A549 (cell line): ENCODE measurements at regions not wholly inside any gene's neighbourhood (a gene's known extent, or its start where the extent isn't known, plus 50 kb on each side); places are given as distances from the start of the nearest gene placed in this dataset.
"Not testable (repeated sequence)": the region's sequence is repeated elsewhere in the genome, so short reads cannot be mapped to it uniquely, and the experiment has no call there.

Experiments
- ATAC-seq, 2 experiments: fragments of 200-7000 bp in 1 of 2; fragments of >200 bp in 1 of 2; cut with Nextera tagmentation in 1 of 2; cut with Tn5 transposase in 1 of 2; 3 replicates each; pipeline versions ENCODE4 v1.8.0 to v1.9.1; 2018 to 2020; ENCODE audit warnings: mild to moderate bottlenecking in 1 of 2, moderate library complexity in 1 of 2
- CTCF ChIA-PET: fragments of 300-600 bp; sonication (Branson Sonifier 250); formaldehyde crosslinking; extraction: SDS; loops from one replicate; lab custom pipeline; 2021; ENCODE audit warnings: antibody characterized with exemption, inconsistent platforms; lab: Yijun Ruan, JAX
- POLR2A ChIA-PET: fragments of 350-600 bp; formaldehyde crosslinking; extraction: SDS; loops from one replicate; lab custom pipeline; 2021; ENCODE audit warnings: antibody characterized with exemption, inconsistent platforms; lab: Yijun Ruan, JAX
- DNase-seq, 2 experiments: peaks; one replicate each; pipeline versions ENCODE4 v3.0.0 to v3.0.0-alpha.2; 2011 to 2016; ENCODE audit warnings: low read depth in 1 of 2, low spot score in 1 of 2
- FAIRE-seq: peaks from 2 replicates; lab custom pipeline; 2011; peaks lifted over from hg19 to GRCh38; lab: Jason Lieb, UNC
- H3K27ac ChIP-seq, 2 experiments: fragments of >200 bp; sonication (Bioruptor Twin); formaldehyde crosslinking; 3 replicates each; pipeline ENCODE4 v1.5.1; 2016 to 2017
- H3K4me1 ChIP-seq: fragments of >200 bp; sonication (Bioruptor Twin); formaldehyde crosslinking; 3 replicates; pipeline ENCODE4 v1.6.1; 2016
- H3K4me2 ChIP-seq: fragments of >200 bp; sonication (Bioruptor Twin); formaldehyde crosslinking; 3 replicates; pipeline ENCODE4 v1.6.1; 2016
- H3K4me3 ChIP-seq: fragments of >200 bp; sonication (Bioruptor Twin); formaldehyde crosslinking; 3 replicates; pipeline ENCODE4 v1.5.1; 2016
- H3K9me3 ChIP-seq: fragments of >200 bp; sonication (Bioruptor Twin); formaldehyde crosslinking; 3 replicates; pipeline ENCODE4 v1.6.1; 2016
- BCL3 ChIP-seq: fragments of >200 bp; sonication (Bioruptor Twin); formaldehyde crosslinking; IDR thresholded peaks from 3 replicates; pipeline ENCODE4 v1.6.1; 2016
- CBX8 ChIP-seq: fragments of 200-600 bp; sonication (generic); IDR thresholded peaks from 2 replicates; pipeline ENCODE4 v1.6.1; 2016
- EHF ChIP-seq: fragments of 250-450 bp; sonication (Bioruptor Pico); IDR thresholded peaks from 2 replicates; pipeline ENCODE4 v1.5.0; 2020; ENCODE audit warnings: mild to moderate bottlenecking
- EHMT2 ChIP-seq: fragments of 200-600 bp; sonication (generic); IDR thresholded peaks from 2 replicates; pipeline ENCODE4 v1.6.1; 2016; ENCODE audit warnings: antibody characterized with exemption, low read depth, mild to moderate bottlenecking, moderate library complexity
- EP300 ChIP-seq, 2 experiments: fragments of >200 bp; sonication (Bioruptor Twin); formaldehyde crosslinking; IDR thresholded peaks; 2 replicates in 1 of 2; 3 replicates in 1 of 2; pipeline ENCODE4 v1.6.1; 2016 to 2017
- GATA3 ChIP-seq: IDR thresholded peaks from 2 replicates; pipeline ENCODE4 v1.6.1; 2012; ENCODE audit warnings: borderline replicate concordance
- MAZ ChIP-seq: fragments of 150-350 bp; IDR thresholded peaks from 2 replicates; pipeline ENCODE4 v1.6.1; 2014; ENCODE audit warnings: antibody characterized with exemption, low read depth, low read length, borderline replicate concordance
- NFE2L2 ChIP-seq: fragments of 150-350 bp; conservative IDR thresholded peaks from 2 replicates; pipeline ENCODE4 v1.6.1; 2014; ENCODE audit warnings: low read length
- REST ChIP-seq: fragments of 200-600 bp; sonication (generic); IDR thresholded peaks from 2 replicates; pipeline ENCODE4 v1.6.1; 2016; ENCODE audit warnings: antibody characterized with exemption, mild to moderate bottlenecking, moderate library complexity
- SREBF2 ChIP-seq: fragments of 450-650 bp; IDR thresholded peaks from 2 replicates; pipeline ENCODE4 v1.6.1; 2014; ENCODE audit warnings: mild to moderate bottlenecking, moderate library complexity
- USF2 ChIP-seq: fragments of 450-650 bp; IDR thresholded peaks from 2 replicates; pipeline ENCODE4 v1.6.1; 2014; ENCODE audit warnings: antibody characterized with exemption
- WGBS: methylation state at CpG from one replicate; pipeline ENCODE4 v1.1.6; 2017; ENCODE audit errors: missing lambda C conversion rate; 5-methylcytosine and 5-hydroxymethylcytosine counted together

- ATAC-seq (no peak), FAIRE-seq (no peak), DNase-seq (peak in 1 of 2 experiments; percentile 34)
- H3K4me1 ChIP-seq, result no peaks in the 10 kb centered on the region
- H3K4me3 ChIP-seq, result no peak overlapping the region
- TF ChIP-seq USF2 (no peak), GATA3 (no peak), CBX8 (no peak), REST (peak; percentile 89), EHMT2 (peak; percentile 63; the same call in 1 of the 2 replicates)
- H3K4me2 ChIP-seq, result no peak overlapping the region
- POLR2A ChIA-PET, result no interaction called here
- 5% methylated on average over 7 of the region's 7 CpGs for WGBS
- no peak overlapping the region for H3K27ac ChIP-seq
- no peaks in the 10 kb centered on the region; the same call in 2 of the 3 replicates for H3K9me3 ChIP-seq
- CTCF ChIA-PET, result no interaction called here
Measured at GRCh38 chr2:94759211-94759610, 112.0 kb upstream of the TEKT4 start.

GRCh38 chr2:94762600-94762999 is 108.6 kb upstream of the TEKT4 start:
- no peak for FAIRE-seq
- no peak for DNase-seq
- Histone ChIP-seq H3K4me2 (no peak overlapping the region), H3K4me1 (no peaks in the 10 kb centered on the region), H3K27ac (no peak overlapping the region), H3K9me3 (no peaks in the 10 kb centered on the region; the same call in 2 of the 3 replicates), H3K4me3 (no peak overlapping the region)
- WGBS, result 44% methylated on average over 5 of the region's 5 CpGs
- ChIA-PET CTCF (no interaction called here), POLR2A (no interaction called here)
- peak; percentile 78 for TF ChIP-seq REST
- no peak for TF ChIP-seq NFE2L2
- no peak for ATAC-seq

- DNase-seq (no peak), ATAC-seq (no peak)
- H3K27ac ChIP-seq, result no peak overlapping the region
- POLR2A ChIA-PET, result no interaction called here
- H3K4me3 ChIP-seq, result no peak overlapping the region
- CTCF ChIA-PET, result no interaction called here
- no peaks in the 10 kb centered on the region; the same call in 2 of the 3 replicates for H3K9me3 ChIP-seq
- no peaks in the 10 kb centered on the region for H3K4me1 ChIP-seq
- no peak overlapping the region for H3K4me2 ChIP-seq
- TF ChIP-seq EP300 (IDR thresholded peaks at IDR 0.05) (no peak), BCL3 (no peak), EHF (CRISPR knock-in tag) (no peak), SREBF2 (no peak), MAZ (no peak), EHMT2 (no peak)
- TF ChIP-seq, all 56 proteins: peak for 0
- no peak for FAIRE-seq
- WGBS, result 24% methylated on average over 6 of the region's 6 CpGs
Measured at GRCh38 chr2:94763318-94763717, 107.9 kb upstream of the TEKT4 start.

GRCh38 chr2:94764331-94764730 is 106.9 kb upstream of the TEKT4 start:
- 56% methylated on average over 3 of the region's 3 CpGs for WGBS
- H3K4me1 ChIP-seq, DNase-seq, H3K27ac ChIP-seq, H3K4me2 ChIP-seq, H3K9me3 ChIP-seq, POLR2A ChIA-PET, FAIRE-seq, CTCF ChIA-PET, H3K4me3 ChIP-seq, ATAC-seq: not testable (repeated sequence)
